HEK293 (cell line): ENCODE measurements at regions not wholly inside any gene's neighbourhood (a gene's known extent, or its start where the extent isn't known, plus 50 kb on each side); places are given as distances from the start of the nearest gene placed in this dataset.

Experiments used
- CTCF ChIA-PET: fragments of 350-600 bp; formaldehyde crosslinking; extraction: SDS; loops from one replicate; lab custom pipeline; 2021; ENCODE audit warnings: antibody characterized with exemption; lab: Yijun Ruan, JAX
- POLR2A ChIA-PET: fragments of 300-600 bp; formaldehyde crosslinking; extraction: SDS; loops from one replicate; lab custom pipeline; 2020; ENCODE audit warnings: antibody characterized with exemption, inconsistent platforms; lab: Yijun Ruan, JAX
- H3K27ac ChIP-seq: fragments of 200-500 bp; sonication (Bioruptor generic); 2 replicates; pipeline ENCODE4 v1.5.1; 2014; ENCODE audit warnings: low read depth, low read length, control low read depth, inconsistent platforms; ENCODE audit errors: extremely low read depth
- H3K36me3 ChIP-seq, 2 experiments: fragments of 200-500 bp in 1 of 2; sonication (Bioruptor generic) in 1 of 2; 1 replicate in 1 of 2; 2 replicates in 1 of 2; pipeline ENCODE4 v1.5.1; 2014 to 2017; ENCODE audit warnings: inconsistent platforms in 2 of 2, low read length in 2 of 2; ENCODE audit not compliant: control insufficient read depth in 2 of 2, insufficient read depth in 1 of 2
- H3K4me1 ChIP-seq: fragments of 200-500 bp; sonication (Bioruptor generic); 2 replicates; pipeline ENCODE4 v1.5.1; 2014; ENCODE audit warnings: mild to moderate bottlenecking, low read length, inconsistent platforms; ENCODE audit not compliant: control insufficient read depth, insufficient read depth
- H3K4me3 ChIP-seq: 2 replicates; pipeline ENCODE4 v1.5.1; 2011; ENCODE audit warnings: low read depth, mild to moderate bottlenecking, control low read depth, low read length, moderate library complexity
- H3K9me3 ChIP-seq: fragments of 200-500 bp; sonication (Bioruptor generic); 2 replicates; pipeline ENCODE4 v1.5.1; 2014; ENCODE audit warnings: low read depth, low read length, inconsistent platforms; ENCODE audit not compliant: control insufficient read depth, insufficient read depth
- MZF1 ChIP-seq: fragments of 450-650 bp; formaldehyde crosslinking; IDR thresholded peaks from 2 replicates; pipeline ENCODE4 v1.5.1; 2017; ENCODE audit warnings: missing biosample characterization, missing genetic modification characterization, borderline replicate concordance
- PRDM10 ChIP-seq: fragments of 450-650 bp; formaldehyde crosslinking; IDR thresholded peaks from 2 replicates; pipeline ENCODE4 v1.5.1; 2016; ENCODE audit warnings: missing biosample characterization, missing genetic modification characterization
- RBAK ChIP-seq: fragments of 450-650 bp; formaldehyde crosslinking; IDR thresholded peaks from 2 replicates; pipeline ENCODE4 v1.5.1; 2016; ENCODE audit warnings: missing biosample characterization, missing genetic modification characterization
- REST ChIP-seq: fragments of 450-650 bp; formaldehyde crosslinking; IDR thresholded peaks from 2 replicates; pipeline ENCODE4 v1.5.1; 2016; ENCODE audit warnings: missing biosample characterization, missing genetic modification characterization
- TSHZ1 ChIP-seq: fragments of 450-650 bp; formaldehyde crosslinking; IDR thresholded peaks from 2 replicates; pipeline ENCODE4 v1.5.1; 2016; ENCODE audit warnings: missing biosample characterization, missing genetic modification characterization, borderline replicate concordance
- ZBTB1 ChIP-seq: fragments of 450-650 bp; formaldehyde crosslinking; IDR thresholded peaks from 2 replicates; pipeline ENCODE4 v1.5.1; 2016; ENCODE audit warnings: missing biosample characterization, missing genetic modification characterization
- ZFHX2 ChIP-seq: fragments of 450-650 bp; formaldehyde crosslinking; conservative IDR thresholded peaks from 2 replicates; pipeline ENCODE4 v1.5.1; 2016; ENCODE audit warnings: missing biosample characterization, missing genetic modification characterization
- ZNF398 ChIP-seq: fragments of 450-650 bp; formaldehyde crosslinking; IDR thresholded peaks from 2 replicates; pipeline ENCODE4 v1.5.1; 2017; ENCODE audit warnings: missing biosample characterization, missing genetic modification characterization
- ZNF416 ChIP-seq: fragments of 450-650 bp; formaldehyde crosslinking; IDR thresholded peaks from 2 replicates; pipeline ENCODE4 v1.5.1; 2016; ENCODE audit warnings: missing biosample characterization, missing genetic modification characterization
- ZNF600 ChIP-seq: fragments of 450-650 bp; formaldehyde crosslinking; IDR thresholded peaks from 2 replicates; pipeline ENCODE4 v1.5.1; 2016; ENCODE audit warnings: missing biosample characterization, missing genetic modification characterization
- ZNF621 ChIP-seq: fragments of 450-650 bp; formaldehyde crosslinking; IDR thresholded peaks from 2 replicates; pipeline ENCODE4 v1.5.1; 2017; ENCODE audit warnings: missing biosample characterization, missing genetic modification characterization
- ZNF747 ChIP-seq: fragments of 450-650 bp; formaldehyde crosslinking; IDR thresholded peaks from 2 replicates; pipeline ENCODE4 v1.5.1; 2016; ENCODE audit warnings: missing biosample characterization, missing genetic modification characterization
- ZNF76 ChIP-seq: fragments of 450-650 bp; formaldehyde crosslinking; IDR thresholded peaks from 2 replicates; pipeline ENCODE4; 2016; ENCODE audit warnings: low read depth, missing biosample characterization, missing genetic modification characterization, borderline replicate concordance
- ZSCAN16 ChIP-seq: fragments of 450-650 bp; formaldehyde crosslinking; IDR thresholded peaks from 2 replicates; pipeline ENCODE4 v1.5.1; 2016; ENCODE audit warnings: missing biosample characterization, missing genetic modification characterization

- Histone ChIP-seq H3K4me1 (no peaks in the 10 kb centered on the region), H3K36me3 (no peaks in the 10 kb centered on the region), H3K27ac (no peak overlapping the region), H3K9me3 (no peaks in the 10 kb centered on the region), H3K4me3 (no peak overlapping the region)
- CTCF ChIA-PET: no interaction called here
- POLR2A ChIA-PET: no interaction called here
- no peak for TF ChIP-seq MZF1
Observed at GRCh38 chr15:62972814-62973213, 69.7 kb upstream of the TPM1 start.

- Histone ChIP-seq H3K4me3 (no peak overlapping the region), H3K9me3 (no peaks in the 10 kb centered on the region), H3K27ac (no peak overlapping the region), H3K36me3 (no peaks in the 10 kb centered on the region), H3K4me1 (no peaks in the 10 kb centered on the region)
- ChIA-PET POLR2A (interaction anchor here (1.0 kb wide), 1 partner anchor 125 kb away, joined by 3 read pairs; no protein-coding TSS in a partner anchor), CTCF (interaction anchor here (1.3 kb wide), 1 partner anchor 118 kb away, joined by 3 read pairs; no protein-coding TSS in a partner anchor)
- TF ChIP-seq ZNF621 (tag by site-specific recombination) (no peak), ZFHX2 (tag by site-specific recombination) (no peak), ZBTB1 (tag by site-specific recombination) (no peak), ZSCAN16 (no peak), PRDM10 (tag by site-specific recombination) (no peak), TSHZ1 (tag by site-specific recombination) (no peak), REST (tag by site-specific recombination) (no peak), RBAK (no peak), ZNF747 (tag by site-specific recombination) (no peak), ZNF398 (tag by site-specific recombination) (no peak), ZNF600 (no peak), ZNF76 (tag by site-specific recombination) (no peak), ZNF416 (tag by site-specific recombination) (no peak)
Observed at GRCh38 chr15:62975515-62975914, 67.0 kb upstream of the TPM1 start.
